K562 (cell line): ENCODE measurements at regions not wholly inside any gene's neighbourhood (a gene's known extent, or its start where the extent isn't known, plus 50 kb on each side); places are given as distances from the start of the nearest gene placed in this dataset.

Experiments used
- ETV6 ChIP-seq, 3 experiments: fragments of 150-350 bp in 1 of 3; sonication (generic) in 1 of 3; formaldehyde crosslinking in 1 of 3; IDR thresholded peaks; 2 replicates each; pipeline versions ENCODE4 v1.6.1 to v1.8.0; 2014 to 2022; ENCODE audit warnings: borderline replicate concordance in 2 of 3, low read depth in 2 of 3, antibody characterized with exemption in 1 of 3, low read length in 1 of 3, mild to moderate bottlenecking in 1 of 3, missing genetic modification reagents in 1 of 3
- EZH2 ChIP-seq: IDR thresholded peaks from 2 replicates; pipeline ENCODE4 v1.6.1; 2012; ENCODE audit warnings: low read depth, mild to moderate bottlenecking, inconsistent platforms, low read length, borderline replicate concordance
- KDM4B ChIP-seq, 2 experiments: fragments of 450-650 bp in 1 of 2; sonication (generic) in 1 of 2; IDR thresholded peaks; 2 replicates each; pipeline ENCODE4 v1.6.1; 2016 to 2017; ENCODE audit warnings: borderline replicate concordance in 2 of 2, antibody characterized with exemption in 1 of 2, low read depth in 1 of 2, mild to moderate bottlenecking in 1 of 2
- NR0B1 ChIP-seq: fragments of 450-650 bp; IDR thresholded peaks from one replicate; pipeline ENCODE4 v1.6.1; 2018; ENCODE audit warnings: mild to moderate bottlenecking, moderate library complexity; ENCODE audit not compliant: partially characterized antibody
- PHB ChIP-seq: fragments of 250-450 bp; sonication (Bioruptor Pico); IDR thresholded peaks from 2 replicates; pipeline ENCODE4 v1.5.0; 2021
- SP2 ChIP-seq: IDR thresholded peaks from 2 replicates; pipeline ENCODE4 v1.6.1; 2011; ENCODE audit warnings: mild to moderate bottlenecking, low read depth, low read length, moderate library complexity; ENCODE audit not compliant: poor library complexity, severe bottlenecking; ENCODE audit errors: extremely low read depth
- TCF7L2 ChIP-seq: fragments of 150-350 bp; IDR thresholded peaks from 2 replicates; pipeline ENCODE4 v1.6.1; 2016; ENCODE audit warnings: low read depth, mild to moderate bottlenecking, low read length, moderate library complexity
- ZBTB49 ChIP-seq: sonication (generic); formaldehyde crosslinking; IDR thresholded peaks from 2 replicates; pipeline ENCODE4 v1.8.0; 2022; ENCODE audit warnings: missing genetic modification reagents, mild to moderate bottlenecking, borderline replicate concordance
- ZNF24 ChIP-seq: fragments of 450-650 bp; IDR thresholded peaks from 2 replicates; pipeline ENCODE4 v1.6.1; 2016
- ZNF263 ChIP-seq: sonication (generic); formaldehyde crosslinking; IDR thresholded peaks from 2 replicates; pipeline ENCODE4 v1.8.0; 2022; ENCODE audit warnings: mild to moderate bottlenecking, missing genetic modification reagents, borderline replicate concordance
- ZNF282 ChIP-seq: sonication (generic); formaldehyde crosslinking; IDR thresholded peaks from 2 replicates; pipeline ENCODE4 v1.8.1; 2023; ENCODE audit warnings: missing genetic modification reagents

GRCh38 chr3:127455541-127456450 is 134.7 kb downstream of the TPRA1 start:
- TF ChIP-seq KDM4B (IDR thresholded peaks at IDR 0.05; ENCODE audit: borderline replicate concordance in 2 of 2, low read depth in 1 of 2) (no peak), EZH2 (no peak), TCF7L2 (no peak), ZNF282 (CRISPR knock-in tag) (no peak), NR0B1 (no peak), ETV6 (IDR thresholded peaks at IDR 0.05; ENCODE audit: borderline replicate concordance in 1 of 2, low read depth in 2 of 2, low read length in 1 of 2) (no peak), ETV6 (CRISPR knock-in tag; IDR thresholded peaks at IDR 0.05; ENCODE audit: borderline replicate concordance) (no peak), ZBTB49 (no peak), ZNF24 (no peak), PHB (CRISPR knock-in tag) (no peak), SP2 (no peak), ZNF263 (CRISPR knock-in tag) (no peak)
